Fibroblast of lung (primary cell): ENCODE measurements at regions not wholly inside any gene's neighbourhood (a gene's known extent, or its start where the extent isn't known, plus 50 kb on each side); places are given as distances from the start of the nearest gene placed in this dataset.
A peak's percentile ranks its signal among the peaks of the same experiment; 100 is the strongest.

Source experiments
- DNase-seq, 2 donors: peaks; one replicate each; pipeline versions ENCODE4 v3.0.0 to v3.0.0-alpha.2; 2010; ENCODE audit warnings: low read depth in 2 of 2
- H2AFZ ChIP-seq: 2 replicates; pipeline ENCODE4 v1.5.1; 2012; ENCODE audit warnings: low read length, control low read depth, inconsistent platforms
- H3K27ac ChIP-seq: 2 replicates; pipeline ENCODE4 v1.5.1; 2011; ENCODE audit warnings: low read length, control low read depth; ENCODE audit not compliant: insufficient read depth
- H3K27me3 ChIP-seq: 2 replicates; pipeline ENCODE4 v1.5.1; 2011; ENCODE audit warnings: mild to moderate bottlenecking, low read length; ENCODE audit not compliant: control insufficient read depth, insufficient read depth
- H3K36me3 ChIP-seq: 2 replicates; pipeline ENCODE4 v1.5.1; 2011; ENCODE audit warnings: low read length; ENCODE audit not compliant: control insufficient read depth, insufficient read depth
- H3K4me1 ChIP-seq: 2 replicates; pipeline ENCODE4 v1.5.1; 2011; ENCODE audit warnings: low read length; ENCODE audit not compliant: control insufficient read depth, insufficient read depth; ENCODE audit errors: extremely low read depth
- H3K4me2 ChIP-seq: 2 replicates; pipeline ENCODE4 v1.5.1; 2011; ENCODE audit warnings: low read length, control low read depth; ENCODE audit not compliant: insufficient read depth; ENCODE audit errors: extremely low read depth
- H3K4me3 ChIP-seq, 4 experiments: fragments of 200-600 bp in 1 of 4; sonication (generic) in 1 of 4; replicated peaks in 1 of 4; 2 replicates each; pipeline ENCODE4 v1.5.1; 2011 to 2016; ENCODE audit warnings: low read length in 4 of 4, low read depth in 3 of 4, mild to moderate bottlenecking in 3 of 4, control low read depth in 2 of 4, inconsistent platforms in 1 of 4, mixed read lengths in 1 of 4; ENCODE audit not compliant: insufficient read depth in 1 of 4; ENCODE audit errors: control extremely low read depth in 1 of 4
- H3K79me2 ChIP-seq: 2 replicates; pipeline ENCODE4 v1.5.1; 2012; ENCODE audit warnings: mild to moderate bottlenecking, low read length, inconsistent platforms; ENCODE audit not compliant: control insufficient read depth, insufficient read depth
- H3K9ac ChIP-seq: 2 replicates; pipeline ENCODE4 v1.5.1; 2011; ENCODE audit warnings: mild to moderate bottlenecking, low read length, control low read depth; ENCODE audit not compliant: insufficient read depth
- H3K9me3 ChIP-seq: 2 replicates; pipeline ENCODE4 v1.5.1; 2012; ENCODE audit warnings: low read depth, low read length; ENCODE audit not compliant: control insufficient read depth, insufficient read depth
- H4K20me1 ChIP-seq: 2 replicates; pipeline ENCODE4 v1.5.1; 2011; ENCODE audit warnings: low read length; ENCODE audit not compliant: control insufficient read depth, insufficient read depth; ENCODE audit errors: extremely low read depth
- CTCF ChIP-seq, 2 donors: IDR thresholded peaks in 1 of 2; conservative IDR thresholded peaks in 1 of 2; 1 replicate in 1 of 2; 2 replicates in 1 of 2; pipeline ENCODE4 v1.5.1; 2011 to 2012; ENCODE audit warnings: low read length in 2 of 2, control low read depth in 1 of 2, inconsistent platforms in 1 of 2, low read depth in 1 of 2, mild to moderate bottlenecking in 1 of 2
- EZH2 ChIP-seq: IDR thresholded peaks from 2 replicates; pipeline ENCODE4 v1.5.1; 2012; ENCODE audit warnings: low read length, control low read depth, mild to moderate bottlenecking; ENCODE audit errors: missing control alignments

GRCh38 chr2:116444256-116444872 lies 1370.1 kb upstream of the DDX18 start:
- no peak overlapping the region for H2AFZ ChIP-seq
- H3K9ac ChIP-seq = no peak overlapping the region
- no peaks in the 10 kb centered on the region for H3K36me3 ChIP-seq
- H3K9me3 ChIP-seq = no peaks in the 10 kb centered on the region
- no peaks in the 10 kb centered on the region for H3K79me2 ChIP-seq
- no peak for DNase-seq
- no peak overlapping the region for H3K27ac ChIP-seq
- H3K27me3 ChIP-seq = no peaks in the 10 kb centered on the region
- H3K4me3 ChIP-seq = no peak overlapping the region
- H3K4me2 ChIP-seq = no peak overlapping the region
- TF ChIP-seq EZH2 (no peak), CTCF (conservative IDR thresholded peaks at IDR 0.05 in 1 of 2, IDR thresholded peaks at IDR 0.05 in 1 of 2; ENCODE audit: low read depth in 1 of 2, low read length in 2 of 2) (no peak)
- H3K4me1 ChIP-seq = no peaks in the 10 kb centered on the region
- H4K20me1 ChIP-seq = no peaks in the 10 kb centered on the region

- TF ChIP-seq CTCF (conservative IDR thresholded peaks at IDR 0.05 in 1 of 2, IDR thresholded peaks at IDR 0.05 in 1 of 2; ENCODE audit: low read depth in 1 of 2, low read length in 2 of 2) = no peak
- TF ChIP-seq EZH2 = no peak
- Histone ChIP-seq H3K9me3 (no peaks in the 10 kb centered on the region), H3K4me2 (no peak overlapping the region), H3K27me3 (no peaks in the 10 kb centered on the region), H3K79me2 (no peaks in the 10 kb centered on the region), H3K4me1 (no peaks in the 10 kb centered on the region), H2AFZ (no peak overlapping the region), H4K20me1 (no peaks in the 10 kb centered on the region), H3K4me3 (no peak overlapping the region), H3K9ac (no peak overlapping the region), H3K36me3 (no peaks in the 10 kb centered on the region), H3K27ac (no peak overlapping the region)
- DNase-seq = no peak
These were observed 1363.5 kb upstream of the DDX18 start for GRCh38 chr2:116450990-116451389.

GRCh38 chr2:116452651-116453050 lies 1361.8 kb upstream of the DDX18 start:
- Histone ChIP-seq H3K4me3 (no peak overlapping the region), H2AFZ (no peak overlapping the region), H3K9ac (no peak overlapping the region), H3K4me2 (no peak overlapping the region), H3K27me3 (no peaks in the 10 kb centered on the region), H3K9me3 (no peaks in the 10 kb centered on the region), H3K4me1 (no peaks in the 10 kb centered on the region), H3K36me3 (no peaks in the 10 kb centered on the region), H3K27ac (no peak overlapping the region), H3K79me2 (no peaks in the 10 kb centered on the region), H4K20me1 (no peaks in the 10 kb centered on the region)
- no peak for TF ChIP-seq EZH2
- no peak for TF ChIP-seq CTCF (conservative IDR thresholded peaks at IDR 0.05 in 1 of 2, IDR thresholded peaks at IDR 0.05 in 1 of 2; ENCODE audit: low read depth in 1 of 2, low read length in 2 of 2)
- DNase-seq = peak in 1 of 2 donors; percentile 2
